H9 (cell line): ENCODE measurements at regions not wholly inside any gene's neighbourhood (a gene's known extent, or its start where the extent isn't known, plus 50 kb on each side); places are given as distances from the start of the nearest gene placed in this dataset.

Experiments
- DNase-seq: peaks from one replicate; pipeline ENCODE4 v3.0.0-alpha.2; 2017
- H2AFZ ChIP-seq: one replicate; pipeline ENCODE4 v1.6.1; 2013; ENCODE audit warnings: mild to moderate bottlenecking, low read length, control low read depth, moderate library complexity
- H2AK5ac ChIP-seq: 2 replicates; pipeline ENCODE4 v1.6.1; 2013; ENCODE audit warnings: low read length, control low read depth, mixed read lengths; ENCODE audit not compliant: insufficient read length
- H2BK120ac ChIP-seq: one replicate; pipeline ENCODE4 v1.6.1; 2013; ENCODE audit warnings: low read depth, mild to moderate bottlenecking, low read length, control low read depth, inconsistent platforms; ENCODE audit not compliant: poor library complexity, severe bottlenecking
- H2BK12ac ChIP-seq: 2 replicates; pipeline ENCODE4 v1.6.1; 2013; ENCODE audit warnings: low read length, control low read depth, mixed read lengths, low read depth; ENCODE audit not compliant: insufficient read length
- H2BK15ac ChIP-seq: 2 replicates; pipeline ENCODE4 v1.6.1; 2013; ENCODE audit warnings: low read depth, low read length, control low read depth
- H2BK20ac ChIP-seq: one replicate; pipeline ENCODE4 v1.6.1; 2013; ENCODE audit warnings: low read depth, mild to moderate bottlenecking, low read length, control low read depth, inconsistent platforms; ENCODE audit not compliant: poor library complexity, severe bottlenecking
- H2BK5ac ChIP-seq: 2 replicates; pipeline ENCODE4 v1.6.1; 2013; ENCODE audit warnings: low read length, control low read depth, mixed read lengths; ENCODE audit not compliant: insufficient read length
- H3K14ac ChIP-seq: 2 replicates; pipeline ENCODE4 v1.6.1; 2013; ENCODE audit warnings: low read length, control low read depth; ENCODE audit not compliant: insufficient read depth
- H3K18ac ChIP-seq: 2 replicates; pipeline ENCODE4 v1.6.1; 2013; ENCODE audit warnings: low read depth, mild to moderate bottlenecking, mixed read lengths, low read length, control low read depth; ENCODE audit not compliant: insufficient read length
- H3K23ac ChIP-seq: 2 replicates; pipeline ENCODE4 v1.6.1; 2013; ENCODE audit warnings: low read length, control low read depth, mixed read lengths, low read depth; ENCODE audit not compliant: insufficient read length
- H3K23me2 ChIP-seq: 2 replicates; pipeline ENCODE4 v1.6.1; 2013; ENCODE audit warnings: low read depth, mild to moderate bottlenecking, mixed read lengths, low read length, control low read depth; ENCODE audit not compliant: insufficient read length, poor library complexity, severe bottlenecking
- H3K27ac ChIP-seq: 2 replicates; pipeline ENCODE4 v1.5.1; 2013; ENCODE audit warnings: low read length, control low read depth, mixed read lengths, low read depth; ENCODE audit not compliant: insufficient read length
- H3K27me3 ChIP-seq: 2 replicates; pipeline ENCODE4 v1.6.1; 2013; ENCODE audit warnings: low read length, control low read depth, inconsistent platforms; ENCODE audit not compliant: insufficient read depth
- H3K4ac ChIP-seq: 2 replicates; pipeline ENCODE4 v1.6.1; 2013; ENCODE audit warnings: low read depth, mild to moderate bottlenecking, control low read depth, inconsistent platforms, low read length, moderate library complexity
- H3K4me1 ChIP-seq: 2 replicates; pipeline ENCODE4 v1.6.1; 2013; ENCODE audit warnings: low read length, control low read depth, inconsistent platforms; ENCODE audit not compliant: insufficient read depth
- H3K4me2 ChIP-seq: 2 replicates; pipeline ENCODE4 v1.6.1; 2013; ENCODE audit warnings: low read length, control low read depth, mixed read lengths; ENCODE audit not compliant: insufficient read length, insufficient read depth
- H3K56ac ChIP-seq: 2 replicates; pipeline ENCODE4 v1.6.1; 2013; ENCODE audit warnings: low read depth, mild to moderate bottlenecking, mixed read lengths, low read length, control low read depth; ENCODE audit not compliant: insufficient read length
- H3K79me1 ChIP-seq: 2 replicates; pipeline ENCODE4 v1.6.1; 2013; ENCODE audit warnings: low read depth, mild to moderate bottlenecking, moderate library complexity, low read length, control low read depth, inconsistent platforms; ENCODE audit not compliant: insufficient read depth, poor library complexity, severe bottlenecking
- H3K79me2 ChIP-seq: 2 replicates; pipeline ENCODE4 v1.6.1; 2013; ENCODE audit warnings: low read length, control low read depth, inconsistent platforms; ENCODE audit not compliant: insufficient read depth
- H3K9ac ChIP-seq: 2 replicates; pipeline ENCODE4 v1.6.1; 2013; ENCODE audit warnings: low read length, control low read depth, mixed read lengths; ENCODE audit not compliant: insufficient read length; ENCODE audit errors: extremely low read depth
- H3K9me3 ChIP-seq: one replicate; pipeline ENCODE4 v1.6.1; 2013; ENCODE audit warnings: low read depth, low read length, inconsistent platforms; ENCODE audit not compliant: control insufficient read depth
- H3T11ph ChIP-seq: one replicate; pipeline ENCODE4 v1.6.1; 2013; ENCODE audit warnings: mild to moderate bottlenecking, low read length, control low read depth, inconsistent platforms
- H4K20me1 ChIP-seq: one replicate; pipeline ENCODE4 v1.6.1; 2013; ENCODE audit not compliant: control insufficient read depth, insufficient read length, insufficient read depth
- H4K5ac ChIP-seq: 2 replicates; pipeline ENCODE4 v1.6.1; 2013; ENCODE audit warnings: low read depth, mild to moderate bottlenecking, mixed read lengths, low read length, control low read depth; ENCODE audit not compliant: insufficient read length
- H4K8ac ChIP-seq: replicated peaks from 2 replicates; pipeline ENCODE4 v1.6.1; 2013; ENCODE audit warnings: low read length, control low read depth, mixed read lengths, low read depth; ENCODE audit not compliant: insufficient read length
- H4K91ac ChIP-seq: 2 replicates; pipeline ENCODE4 v1.6.1; 2013; ENCODE audit warnings: low read depth, mild to moderate bottlenecking, moderate library complexity, mixed read lengths, low read length, control low read depth; ENCODE audit not compliant: insufficient read length
- H3K27ac Mint-ChIP-seq, 3 experiments: 2 replicates in 2 of 3; 3 replicates in 1 of 3; pipeline ENCODE4 v1.8.0; 2020 to 2021; ENCODE audit warnings: mixed read lengths in 3 of 3, mild to moderate bottlenecking in 1 of 3, moderate library complexity in 1 of 3
- H3K27me3 Mint-ChIP-seq: 2 replicates; pipeline ENCODE4 v1.8.0; 2021; ENCODE audit warnings: low read depth, mild to moderate bottlenecking, moderate library complexity, mixed read lengths
- H3K36me3 Mint-ChIP-seq, 3 experiments: 2 replicates in 2 of 3; 3 replicates in 1 of 3; pipeline ENCODE4 v1.8.0; 2020 to 2021; ENCODE audit warnings: low read depth in 3 of 3, mixed read lengths in 3 of 3; ENCODE audit not compliant: insufficient read depth in 1 of 3
- H3K4me1 Mint-ChIP-seq, 2 experiments: 2 replicates each; pipeline ENCODE4 v1.8.0; 2020; ENCODE audit warnings: mixed read lengths in 2 of 2
- H3K4me3 Mint-ChIP-seq, 2 experiments: 2 replicates in 1 of 2; 3 replicates in 1 of 2; pipeline ENCODE4 v1.8.0; 2020 to 2021; ENCODE audit warnings: mild to moderate bottlenecking in 2 of 2, mixed read lengths in 2 of 2, moderate library complexity in 1 of 2
- H3K9me3 Mint-ChIP-seq, 2 experiments: 2 replicates in 1 of 2; 3 replicates in 1 of 2; pipeline ENCODE4 v1.8.0; 2020; ENCODE audit warnings: mild to moderate bottlenecking in 2 of 2, mixed read lengths in 2 of 2, moderate library complexity in 1 of 2
- CTCF ChIP-seq: fragments of 200-600 bp; sonication (generic); conservative IDR thresholded peaks from 3 replicates; pipeline ENCODE4 v1.8.0; 2021; ENCODE audit warnings: antibody characterized with exemption, mild to moderate bottlenecking
- WGBS: extraction: QIAGEN DNeasy Blood & Tissue Kit; methylation state at CpG from one replicate; pipeline ENCODE4 v1.1.7; 2013; ENCODE audit warnings: missing lambda C conversion rate, low lambda C conversion rate, mixed read lengths; ENCODE audit not compliant: insufficient read length; ENCODE audit errors: extremely low coverage; 5-methylcytosine and 5-hydroxymethylcytosine counted together

DNA sequence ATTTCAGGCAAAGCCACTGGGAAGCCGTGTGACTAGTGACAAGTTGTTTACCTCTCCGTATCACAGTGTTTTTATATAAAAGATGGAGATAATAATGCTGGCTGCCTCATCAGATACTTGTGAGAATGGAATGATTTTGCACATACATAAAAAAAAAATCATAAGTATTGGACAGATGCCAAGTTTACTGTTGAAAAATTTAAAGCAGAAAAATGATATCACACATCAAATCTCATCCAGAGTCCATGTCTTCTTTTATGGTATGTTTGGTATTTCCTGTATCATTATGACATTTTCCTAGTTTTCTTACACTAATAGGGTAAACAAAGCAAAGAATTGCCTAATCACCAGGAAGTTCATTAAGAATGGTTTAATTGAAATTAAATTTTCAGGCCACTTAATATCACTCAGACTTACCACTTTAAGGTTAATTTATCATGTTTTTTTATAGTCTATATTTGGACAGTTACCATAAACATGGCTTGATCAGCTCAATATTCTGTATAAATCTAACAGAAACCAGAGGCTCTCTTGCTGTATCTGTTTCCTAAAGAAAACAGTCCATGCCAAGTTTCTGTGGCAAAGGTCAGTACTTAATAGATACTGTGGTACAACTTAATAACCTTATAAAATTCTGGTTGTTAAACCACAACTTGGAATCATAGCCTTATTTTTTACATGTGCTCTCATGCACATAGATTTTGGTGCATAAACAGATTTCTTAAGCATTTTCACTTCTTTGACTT lies 656.5 kb upstream of the RIOK2 start:
- no peak overlapping the region for H3K27ac ChIP-seq
- H3K79me2 ChIP-seq = no peaks in the 10 kb centered on the region
- DNase-seq = no peak
- H4K8ac ChIP-seq = no peak overlapping the region
- no peak overlapping the region for H3K18ac ChIP-seq
- no peak overlapping the region for H3T11ph ChIP-seq
- Mint-ChIP-seq H3K36me3 (no peaks in the 10 kb centered on the region), H3K27me3 (no peaks in the 10 kb centered on the region), H3K4me1 (0 out of 4 replicates have a peak, but pooled peaks cover 0 to 2% of the 10 kb centered on the region in 2 experiments), H3K27ac (no peak overlapping the region), H3K4me3 (no peak overlapping the region), H3K9me3 (no peaks in the 10 kb centered on the region)
- H3K9ac ChIP-seq = no peak overlapping the region
- no peak overlapping the region for H2BK5ac ChIP-seq
- H3K23me2 ChIP-seq = no peaks in the 10 kb centered on the region
- no peak overlapping the region for H2BK120ac ChIP-seq
- no peak overlapping the region for H4K91ac ChIP-seq
- no peak overlapping the region for H3K56ac ChIP-seq
- H3K4me1 ChIP-seq = no peaks in the 10 kb centered on the region
- H3K14ac ChIP-seq = no peak overlapping the region
- H2BK15ac ChIP-seq = no peak overlapping the region
- H2AFZ ChIP-seq = no peak overlapping the region
- H2BK20ac ChIP-seq = no peak overlapping the region
- H3K4me2 ChIP-seq = no peak overlapping the region
- no peaks in the 10 kb centered on the region for H3K79me1 ChIP-seq
- no peaks in the 10 kb centered on the region for H3K27me3 ChIP-seq
- H2AK5ac ChIP-seq = no peak overlapping the region
- H2BK12ac ChIP-seq = no peak overlapping the region
- H4K5ac ChIP-seq = no peak overlapping the region
- no peaks in the 10 kb centered on the region for H3K9me3 ChIP-seq
- no peak overlapping the region for H3K23ac ChIP-seq
- H4K20me1 ChIP-seq = no peaks in the 10 kb centered on the region
- no peak overlapping the region for H3K4ac ChIP-seq
- no CpG with 5 or more reads among the region's 2 CpGs for WGBS
- no peak for TF ChIP-seq CTCF
